G401 (cell line): ENCODE measurements at regions not wholly inside any gene's neighbourhood (a gene's known extent, or its start where the extent isn't known, plus 50 kb on each side); places are given as distances from the start of the nearest gene placed in this dataset.

Source experiments
- DNase-seq: peaks from one replicate; pipeline ENCODE4 v3.0.0-alpha.2; 2015; ENCODE audit warnings: low spot score
- in situ Hi-C: cut with HindIII; loops from 2 replicates; pipeline ENCODE4 v1.10.0; 2016; ENCODE audit warnings: low sequenced_read_pairs, mixed read lengths

DNA sequence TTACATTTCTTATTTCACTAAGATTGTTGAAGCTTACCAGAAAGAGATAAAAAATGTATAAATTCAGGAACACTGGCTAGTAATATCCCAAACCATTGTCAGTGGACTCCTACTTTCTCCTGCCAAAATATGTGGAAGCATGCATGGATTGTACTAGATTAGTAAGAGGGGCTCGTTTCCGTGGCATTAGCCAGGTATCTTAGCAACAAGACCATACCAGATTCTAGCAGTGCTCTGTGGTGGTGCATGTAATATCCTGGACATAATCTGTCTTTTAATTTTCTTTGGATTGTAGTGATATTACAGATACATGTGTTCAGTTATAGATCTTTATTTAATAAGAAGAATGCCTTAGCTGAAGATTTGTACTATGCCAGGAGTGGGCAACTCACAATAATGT, 371.9 kb upstream of the PITX2 start:
- in situ Hi-C loops: no loop called here
- DNase-seq: no peak

DNA sequence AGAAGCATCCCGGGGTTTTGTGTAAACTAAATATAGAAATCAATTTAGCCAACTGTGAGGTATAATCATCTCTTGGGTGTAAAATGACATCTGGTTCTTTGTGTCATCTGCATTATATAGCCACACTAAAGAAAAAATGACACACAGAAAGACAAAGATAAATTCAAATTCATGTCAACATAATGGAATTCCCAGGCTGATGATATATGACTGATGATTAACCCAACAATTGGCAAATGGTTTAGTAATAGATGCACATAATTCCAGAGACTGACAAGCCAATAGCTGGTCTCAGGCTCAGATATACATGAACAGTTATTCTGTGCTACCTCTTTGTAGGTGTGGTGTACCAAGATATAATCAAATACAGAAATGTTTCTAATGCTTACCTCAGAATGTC, 375.4 kb upstream of the PITX2 start:
- DNase-seq: no peak
- in situ Hi-C loops: no loop called here

DNA sequence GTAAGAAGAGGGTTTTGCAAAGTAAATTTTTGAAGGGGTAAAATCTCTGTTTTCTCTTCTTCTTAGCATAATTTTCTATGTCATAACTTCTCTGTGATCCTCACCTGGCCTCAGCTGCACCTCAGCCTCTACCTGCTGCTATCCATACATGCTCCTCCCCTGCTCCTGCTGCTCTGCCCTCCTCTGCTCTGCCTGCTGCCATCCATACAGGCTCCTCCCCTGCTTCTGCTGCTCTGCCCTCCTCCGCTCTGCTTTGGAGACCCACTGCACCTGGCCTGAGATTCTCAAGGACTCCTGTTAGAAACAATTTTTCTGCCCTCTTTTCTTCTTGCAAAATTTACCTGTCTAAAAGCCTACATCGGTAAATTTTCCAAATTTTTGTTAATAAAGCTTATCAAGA, 388.6 kb upstream of the PITX2 start:
- in situ Hi-C loops: no loop called here

DNA sequence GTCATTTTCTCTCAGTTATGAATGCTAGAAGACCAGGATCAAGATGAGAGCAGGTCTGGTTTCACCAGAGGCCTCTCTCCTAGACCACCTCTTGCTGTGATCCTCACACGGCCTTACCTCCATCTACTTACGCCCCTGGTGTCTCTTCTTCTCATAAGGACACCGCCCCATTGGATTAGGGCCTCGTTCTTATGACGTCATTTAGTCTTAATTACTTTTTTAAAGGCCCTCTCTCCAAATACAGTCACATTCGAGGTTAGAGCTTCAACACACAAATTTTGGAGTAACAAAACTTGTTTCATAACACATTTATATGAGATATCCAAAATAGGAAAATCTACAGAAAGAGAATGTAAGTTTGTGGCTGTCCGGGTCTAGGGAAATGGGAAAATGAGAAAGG, 391.0 kb upstream of the PITX2 start:
- no peak for DNase-seq
- in situ Hi-C loops: no loop called here

More for the DNA sequence above, 388.6 kb upstream of the PITX2 start:
- no peak for DNase-seq

DNA sequence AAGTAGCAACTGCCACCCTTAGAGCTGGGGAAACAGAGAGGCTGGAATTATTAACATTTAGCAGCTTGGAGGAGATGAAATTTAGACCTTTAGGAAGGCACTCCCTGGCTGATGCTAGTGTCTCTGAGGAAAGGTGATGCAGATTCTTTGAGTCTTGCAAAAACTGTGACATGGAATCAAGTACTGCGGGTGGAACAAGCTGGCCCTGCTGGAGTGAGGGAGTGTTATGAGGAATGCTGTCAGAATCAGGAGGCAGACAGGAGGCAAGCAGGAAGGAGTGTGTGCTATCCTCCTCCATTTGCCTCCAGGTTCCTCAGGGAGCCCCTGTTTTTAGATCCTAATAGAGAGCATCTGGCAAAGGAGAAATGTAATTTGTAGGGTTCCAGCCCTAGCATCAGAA, 391.7 kb upstream of the PITX2 start:
- no peak for DNase-seq
- in situ Hi-C loops: no loop called here

DNA sequence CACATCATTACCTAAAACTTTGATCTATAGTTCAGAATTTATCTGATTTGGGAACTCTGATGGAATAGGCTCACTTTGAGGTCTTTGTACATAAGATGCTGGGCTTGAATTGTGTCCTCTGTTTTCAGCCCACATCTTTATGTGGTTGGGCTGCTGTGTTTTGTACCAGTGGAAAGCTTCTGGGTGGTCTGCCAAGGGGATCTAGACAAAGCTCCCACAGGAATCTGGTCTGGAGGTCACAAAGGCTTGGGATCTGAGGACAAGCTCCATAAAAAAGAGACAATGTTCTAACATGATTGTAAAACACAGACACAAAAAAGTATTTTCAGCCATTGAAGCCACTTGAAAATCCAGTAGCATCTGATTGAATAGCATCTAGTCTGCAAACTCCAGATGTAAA, 393.5 kb upstream of the PITX2 start:
- in situ Hi-C loops: no loop called here

DNA sequence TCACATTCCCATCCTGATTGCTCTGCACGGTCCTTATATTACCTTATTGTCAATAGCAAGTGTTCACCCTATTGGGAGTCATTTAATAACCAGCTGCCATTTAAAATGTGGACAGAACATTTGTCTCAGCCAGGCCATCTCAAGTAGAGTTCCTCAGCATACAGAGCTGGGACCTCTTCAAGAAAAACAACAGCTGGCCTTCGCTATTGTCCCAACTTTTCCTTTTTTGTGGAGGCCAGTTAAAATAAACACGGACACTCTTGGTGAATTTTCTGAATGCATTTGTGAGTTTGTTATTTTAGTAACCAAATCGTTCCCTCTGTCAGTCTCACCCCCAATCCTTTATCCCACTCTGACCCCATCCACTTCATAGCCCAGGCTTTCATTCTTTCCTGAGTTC, 395.3 kb upstream of the PITX2 start:
- in situ Hi-C loops: no loop called here

More for the DNA sequence above, 393.5 kb upstream of the PITX2 start:
- DNase-seq: no peak

DNA sequence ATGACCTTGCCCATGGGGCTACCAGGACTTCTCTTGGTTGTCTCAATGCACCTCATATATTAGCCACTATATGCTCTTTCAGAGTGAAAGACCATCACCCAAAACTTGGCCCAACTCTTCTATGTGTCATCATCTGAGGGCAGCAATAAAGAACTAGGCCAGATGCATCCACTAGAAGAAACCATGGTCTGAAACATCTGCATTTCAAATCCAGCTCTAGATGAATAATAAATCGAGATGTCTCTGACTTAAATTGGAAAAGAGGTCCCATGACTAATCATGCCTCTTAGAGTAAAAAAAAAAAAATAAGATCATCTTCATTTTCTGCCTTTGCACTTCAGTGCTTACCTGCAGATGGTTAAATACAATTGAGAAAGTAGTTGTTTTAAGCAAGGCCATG, 397.6 kb upstream of the PITX2 start:
- in situ Hi-C loops: no loop called here
- DNase-seq: no peak

More for the DNA sequence above, 395.3 kb upstream of the PITX2 start:
- no peak for DNase-seq

DNA sequence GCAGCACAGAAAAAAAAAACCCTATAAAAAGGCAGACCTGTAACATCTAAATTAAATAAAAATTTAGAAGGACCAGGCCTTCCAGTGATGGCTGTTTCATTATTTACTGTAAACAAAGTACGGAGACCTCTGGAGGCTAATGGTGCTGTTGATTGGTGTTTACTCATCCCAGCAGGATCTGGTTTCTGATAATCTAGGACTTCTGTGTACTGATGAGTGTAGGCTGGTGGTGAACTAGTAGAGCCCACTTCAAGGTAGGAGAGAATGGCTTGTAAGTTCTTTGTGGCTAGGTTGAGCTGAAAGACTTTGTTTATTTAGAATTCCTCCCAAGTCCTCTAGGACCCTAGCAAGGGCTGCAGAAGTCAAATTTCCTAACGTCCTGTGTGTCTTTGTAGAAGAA, 398.1 kb upstream of the PITX2 start:
- in situ Hi-C loops: no loop called here

DNA sequence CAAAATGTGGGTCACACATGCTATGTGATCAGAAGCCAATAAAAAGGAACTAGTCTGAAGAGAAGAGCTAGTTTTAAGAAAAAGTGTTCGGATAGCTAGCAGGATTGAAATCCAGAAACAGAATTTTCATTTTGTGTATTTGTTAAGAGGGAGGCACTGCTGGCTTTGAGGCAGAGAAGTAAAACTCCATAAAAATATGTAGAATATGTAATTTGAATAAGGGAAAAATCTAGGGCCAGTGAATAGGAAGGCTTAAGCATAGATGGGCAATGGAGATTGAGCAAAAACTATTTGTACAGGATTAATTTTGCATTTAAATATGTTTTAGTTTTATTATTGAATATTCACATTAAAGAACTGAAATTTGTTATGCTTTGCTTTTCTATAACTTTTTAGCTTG, 399.9 kb upstream of the PITX2 start:
- DNase-seq: no peak
- in situ Hi-C loops: no loop called here

More for the DNA sequence above, 398.1 kb upstream of the PITX2 start:
- no peak for DNase-seq

DNA sequence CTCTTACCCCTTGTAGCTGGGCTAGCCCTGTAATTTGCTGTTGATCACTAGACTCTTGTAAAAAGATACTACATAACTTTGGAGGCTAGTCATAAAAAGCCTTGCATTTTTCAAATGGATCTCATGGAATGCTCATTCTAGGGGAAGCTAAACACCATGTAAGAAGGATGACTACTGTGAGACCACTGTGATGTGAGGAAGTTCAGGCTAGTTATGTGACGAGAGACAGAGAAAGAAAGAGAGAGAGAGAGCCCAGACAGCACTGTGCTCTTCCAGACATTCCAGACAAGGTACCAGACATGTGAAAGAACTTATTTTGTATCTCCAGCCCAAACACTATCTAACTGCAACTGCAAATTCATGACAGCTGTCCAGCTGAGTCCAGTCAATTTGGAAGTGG, 404.6 kb upstream of the PITX2 start:
- in situ Hi-C loops: no loop called here
- no peak for DNase-seq

DNA sequence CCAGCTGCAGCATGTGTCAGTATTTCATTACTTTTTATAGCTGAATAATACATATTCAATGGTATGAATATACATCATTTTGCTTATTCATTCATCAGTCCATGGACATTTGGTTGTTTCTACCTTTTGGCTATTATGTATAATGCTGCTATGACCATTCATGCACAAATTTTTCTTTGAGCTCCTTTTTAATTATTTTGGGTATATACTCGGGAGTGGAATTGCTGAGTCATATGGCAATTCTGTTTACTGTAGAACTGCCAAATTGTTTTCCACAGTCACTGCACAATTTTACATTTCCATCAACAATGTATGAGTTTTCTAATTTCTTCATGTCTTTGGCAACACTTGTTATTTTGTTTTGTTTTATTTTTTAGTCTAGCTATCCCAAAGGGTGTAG, 405.9 kb upstream of the PITX2 start:
- DNase-seq: no peak
- in situ Hi-C loops: no loop called here

DNA sequence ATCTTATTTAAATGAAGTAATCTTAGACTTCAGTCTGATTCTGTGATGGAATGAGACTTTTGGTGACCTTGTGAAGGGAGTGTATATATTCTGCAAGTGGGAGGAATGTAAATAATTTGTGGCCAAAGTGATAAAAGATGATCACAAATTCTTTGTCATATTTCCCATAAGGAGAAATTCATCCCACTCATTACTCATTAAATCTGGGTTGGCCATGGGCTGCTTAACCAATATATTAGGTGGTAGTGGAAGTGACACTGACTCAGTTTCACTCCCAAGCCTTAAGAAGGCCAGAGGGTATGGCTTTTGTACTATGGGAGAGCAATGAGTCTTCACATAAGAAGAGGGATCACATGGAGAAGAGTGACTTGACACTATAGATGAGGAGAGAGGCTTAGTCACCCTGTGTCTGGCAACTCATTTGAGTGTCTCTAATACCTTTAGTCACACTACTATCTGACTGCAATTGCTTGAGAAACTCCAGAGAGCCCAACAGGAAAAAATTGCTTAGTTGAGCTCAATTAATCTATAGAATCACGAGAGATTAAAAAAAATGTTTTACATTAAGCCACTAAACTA, 408.2 kb upstream of the PITX2 start:
- no peak for DNase-seq
- in situ Hi-C loops: no loop called here

DNA sequence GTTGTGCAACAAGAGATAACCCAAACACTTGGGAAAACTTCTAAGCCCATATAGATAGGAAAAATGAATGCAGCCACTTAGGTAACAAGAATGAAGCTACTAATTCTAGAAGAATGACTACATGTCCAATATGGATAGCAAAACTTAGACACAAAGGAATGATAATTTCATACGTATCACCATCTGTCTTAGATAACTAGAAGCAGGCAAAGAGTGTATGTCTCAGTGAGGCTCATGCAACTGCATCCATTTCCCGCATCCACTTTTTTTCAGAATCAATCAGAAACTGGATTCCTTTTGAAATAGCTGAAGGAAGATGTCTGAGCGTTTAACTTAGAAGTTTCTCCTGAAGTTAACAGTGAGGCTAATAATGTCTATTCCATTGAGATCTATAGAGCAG, 408.7 kb upstream of the PITX2 start:
- in situ Hi-C loops: no loop called here

DNA sequence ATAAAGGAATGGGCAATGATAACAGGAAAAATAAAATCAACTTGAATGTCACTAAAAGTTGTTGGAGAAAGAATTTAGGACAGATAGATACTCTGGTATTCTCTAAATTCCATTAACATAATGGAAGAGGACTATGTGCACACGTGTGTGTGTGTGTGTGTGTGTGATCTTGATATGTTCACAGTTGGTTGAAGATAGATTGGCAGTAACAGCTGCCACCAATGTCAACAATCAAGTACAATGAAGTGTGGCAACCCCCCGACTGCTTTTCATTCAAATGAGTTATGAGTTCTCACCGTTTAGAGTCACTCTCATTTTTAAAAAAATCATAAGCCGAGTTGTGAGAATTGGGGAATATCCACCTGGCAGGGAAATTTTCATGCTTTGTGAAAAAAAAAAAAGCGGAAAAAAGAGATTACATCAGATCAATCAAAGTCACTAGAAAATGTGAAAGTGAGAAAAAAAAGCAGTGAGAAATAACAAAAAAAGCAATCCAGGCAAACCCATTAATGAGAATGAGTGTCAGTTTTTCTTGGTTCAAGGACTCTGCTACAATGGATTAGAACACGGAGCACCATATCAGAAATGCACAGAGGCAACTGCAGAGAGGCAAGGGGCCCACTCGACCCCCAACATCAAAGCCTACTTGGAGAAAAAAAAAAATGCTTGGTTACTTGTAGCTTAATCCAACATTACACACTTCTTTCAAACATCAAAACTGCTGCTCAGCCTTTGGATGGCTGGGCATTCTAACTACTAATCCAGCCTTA, 414.9 kb upstream of the PITX2 start:
- DNase-seq: no peak
- in situ Hi-C loops: no loop called here

More for the DNA sequence above, 408.7 kb upstream of the PITX2 start:
- no peak for DNase-seq

DNA sequence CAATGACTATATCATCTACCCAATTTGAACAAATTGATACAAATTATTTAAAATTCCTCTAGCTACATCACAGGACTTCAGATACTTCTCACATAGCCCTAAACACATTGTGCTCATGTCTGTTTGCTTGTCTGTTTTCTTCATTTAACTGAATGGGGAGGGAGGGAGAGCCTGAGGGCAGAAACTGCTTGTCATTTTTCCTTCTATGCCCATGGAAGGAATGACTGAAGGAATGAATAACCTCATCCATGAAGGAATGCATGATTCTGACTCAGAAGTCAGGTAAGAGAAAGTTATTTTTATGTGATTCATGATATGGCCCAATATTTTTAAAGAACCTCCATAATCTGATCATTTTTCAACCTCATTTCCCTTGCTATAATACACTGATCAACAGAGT, 418.0 kb upstream of the PITX2 start:
- no peak for DNase-seq
- in situ Hi-C loops: no loop called here

DNA sequence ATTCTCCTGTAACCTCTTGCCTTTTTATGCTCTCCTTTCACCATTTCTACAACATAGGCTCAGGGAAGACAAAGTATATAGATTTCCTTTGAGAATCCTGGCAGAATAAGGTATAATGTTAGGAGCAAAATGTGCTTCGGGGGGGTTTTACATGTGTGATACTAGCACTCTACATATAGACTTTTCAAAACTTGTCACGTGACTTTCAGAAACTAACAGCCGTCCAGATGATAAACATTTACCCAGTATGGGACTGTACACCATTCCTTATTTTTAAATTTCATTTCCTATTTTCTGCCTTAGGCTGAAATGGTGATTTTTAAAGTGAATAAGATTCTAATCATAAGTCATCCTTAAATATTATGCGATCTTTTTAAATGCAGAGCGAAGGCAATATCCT, 420.4 kb upstream of the PITX2 start:
- no peak for DNase-seq
- in situ Hi-C loops: no loop called here

DNA sequence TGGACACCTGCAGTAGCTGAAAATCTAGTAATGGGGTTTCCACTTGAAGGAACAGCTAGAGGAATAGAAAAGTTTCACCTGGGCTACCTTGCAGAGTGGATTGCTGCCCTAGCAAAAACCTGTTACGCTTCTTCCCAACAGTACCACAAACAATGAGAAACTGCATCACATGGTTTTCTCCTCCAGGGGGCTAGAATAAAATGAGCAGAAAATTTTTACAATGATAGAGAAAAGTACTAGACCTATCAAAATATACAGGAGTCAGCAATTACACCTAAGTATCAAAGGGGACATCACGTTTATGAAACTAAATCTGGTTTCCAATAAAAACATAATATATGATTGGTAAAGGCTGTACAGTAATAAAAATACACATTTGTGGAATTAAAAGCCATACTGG, 423.1 kb upstream of the PITX2 start:
- in situ Hi-C loops: no loop called here
- DNase-seq: no peak

DNA sequence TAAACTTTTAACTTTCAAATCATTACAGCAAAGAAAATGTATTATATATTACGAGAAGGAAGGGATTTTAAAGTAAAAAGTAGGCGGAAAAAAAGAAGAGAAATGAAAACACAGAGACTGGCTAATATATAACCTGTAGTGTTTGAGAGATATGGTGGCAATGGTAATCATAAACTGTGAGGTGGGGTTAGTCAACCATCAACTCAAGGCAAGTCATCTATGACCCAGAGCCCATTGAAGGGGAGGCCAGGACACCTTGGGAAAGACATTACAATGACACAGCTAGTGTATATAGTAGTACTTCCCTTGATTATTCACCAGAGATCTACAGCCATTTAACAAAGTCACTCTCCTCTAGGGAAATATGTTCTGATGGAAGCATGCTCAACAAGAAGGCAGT, 423.9 kb upstream of the PITX2 start:
- in situ Hi-C loops: no loop called here

DNA sequence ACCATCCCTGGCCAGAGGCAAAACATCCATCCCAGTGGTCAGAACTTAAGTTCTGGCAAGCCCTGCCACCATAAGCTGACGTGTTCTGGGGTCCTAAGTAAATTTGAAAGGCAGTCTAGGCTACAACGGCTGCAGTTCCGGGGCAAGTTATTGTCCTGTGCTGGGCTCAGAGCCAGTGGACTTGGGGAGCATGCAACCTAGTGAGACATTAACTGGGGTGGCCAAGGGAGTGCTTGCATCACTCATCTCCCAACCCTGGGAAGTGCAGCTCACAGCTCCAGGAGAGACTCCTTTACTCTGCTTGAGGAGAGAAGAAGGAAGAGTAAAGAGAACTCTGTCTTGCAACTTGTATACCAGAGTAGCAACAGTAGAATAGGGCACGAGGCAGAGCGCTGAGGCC, 425.4 kb upstream of the PITX2 start:
- in situ Hi-C loops: no loop called here
- DNase-seq: no peak

More for the DNA sequence above, 423.9 kb upstream of the PITX2 start:
- DNase-seq: no peak

DNA sequence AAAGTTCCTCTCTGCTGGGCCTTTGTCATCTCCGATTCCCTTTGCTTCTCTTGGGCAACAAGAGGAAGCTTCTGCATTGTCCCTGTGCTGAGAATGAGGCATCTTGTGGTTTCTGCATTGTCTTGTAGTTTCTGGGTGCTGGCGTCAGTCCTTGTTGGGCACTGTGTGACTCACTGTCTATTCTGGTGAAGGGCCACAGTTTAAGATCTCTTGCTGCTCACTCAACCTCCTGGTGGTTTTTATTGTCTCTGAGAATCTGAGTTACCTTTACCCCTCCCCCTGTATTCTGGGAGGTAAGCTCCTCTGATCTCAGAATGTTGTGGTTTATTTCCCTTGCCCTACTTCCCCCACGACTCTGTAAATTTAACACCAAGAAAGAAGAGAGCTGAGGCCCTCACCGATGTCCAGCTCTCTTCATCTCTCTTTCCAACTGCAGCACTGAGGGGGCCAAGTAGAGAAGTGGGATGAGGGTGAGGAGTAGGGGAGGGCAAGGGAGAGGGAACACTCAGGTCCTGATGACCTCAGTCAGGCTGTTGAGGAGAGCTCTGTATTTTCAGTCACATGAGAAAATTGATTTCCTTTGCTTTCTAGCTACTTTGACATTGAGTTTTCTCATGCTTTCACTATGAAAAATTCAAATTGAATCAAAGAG, 441.6 kb upstream of the PITX2 start:
- DNase-seq: no peak
- in situ Hi-C loops: no loop called here
